ENCODE measurements at regions not wholly inside any gene's neighbourhood (a gene's known extent, or its start where the extent isn't known, plus 50 kb on each side); places are given as distances from the start of the nearest gene placed in this dataset.

DNA sequence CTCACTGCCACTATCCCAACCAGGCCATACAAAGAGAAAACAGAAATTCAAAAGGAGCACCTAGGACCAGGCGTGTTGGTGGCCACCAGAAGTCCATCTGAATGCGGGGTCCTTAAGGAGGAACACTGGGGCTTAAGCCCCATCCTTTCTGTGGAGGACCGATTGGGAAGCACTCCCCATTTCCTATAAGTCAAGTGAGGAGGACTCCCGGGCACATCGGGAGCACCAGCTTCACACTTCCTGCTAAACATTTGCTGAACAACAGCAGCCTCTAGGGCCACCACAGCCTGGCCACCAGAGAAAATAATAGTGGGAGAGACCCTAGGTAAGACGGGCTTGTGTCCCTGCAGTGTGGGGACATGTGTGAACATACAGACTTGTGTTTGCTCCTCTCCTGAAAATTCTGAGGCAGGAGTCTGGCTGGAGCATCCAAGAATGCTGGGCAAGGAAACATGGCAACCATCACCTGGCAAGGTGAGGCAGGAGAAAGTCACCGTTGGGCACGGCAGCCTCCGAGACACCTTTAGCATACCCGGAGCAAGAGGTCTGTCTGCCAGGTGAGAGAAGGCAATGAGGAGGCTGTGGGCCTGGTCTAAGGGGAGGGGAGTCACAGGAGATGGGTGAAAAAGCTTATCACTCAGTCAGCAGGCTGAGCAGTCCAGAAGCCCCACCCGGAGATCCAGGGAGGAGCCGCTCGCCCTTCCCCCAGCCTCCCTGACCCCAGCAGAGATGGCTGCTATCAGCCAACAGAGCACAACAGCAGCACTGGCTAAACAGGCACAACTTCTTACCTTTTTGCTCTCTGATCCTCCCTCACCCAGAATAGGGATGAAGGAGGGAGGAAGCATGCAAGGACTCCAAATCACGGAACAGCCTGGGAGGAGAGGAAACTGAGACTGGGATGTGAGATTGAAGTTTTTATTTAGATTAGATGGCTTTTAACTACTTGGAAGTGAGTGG is 282.3 kb downstream of the EIPR1 start:
- Histone ChIP-seq H3K36me3 (ENCODE audit: control insufficient read depth, low read length) (no peaks in the 10 kb centered on the region), H3K27me3 (ENCODE audit: control insufficient read depth, low read length) (no peaks in the 10 kb centered on the region), H3K4me1 (ENCODE audit: control insufficient read depth, low read length) (peaks cover 13% of the 10 kb centered on the region), H3F3A (ENCODE audit: control insufficient read depth, insufficient read depth) (no peaks in the 10 kb centered on the region), H3K27ac (ENCODE audit: low read depth, low read length) (no peak overlapping the region), H3K4me3 (ENCODE audit: low read length) (no peak overlapping the region), H4K20me1 (ENCODE audit: control insufficient read depth, insufficient read depth, low read depth, low read length) (no peaks in the 10 kb centered on the region), H3K9me3 (ENCODE audit: control insufficient read depth, insufficient read depth, low read length) (no peaks in the 10 kb centered on the region), H3K9me2 (replicated peaks; ENCODE audit: control insufficient read depth, low read length) (no peaks in the 10 kb centered on the region), H3K4me2 (ENCODE audit: low read length) (no peak overlapping the region), H3K79me2 (ENCODE audit: control insufficient read depth, low read length) (no peaks in the 10 kb centered on the region)
- TF ChIP-seq, protein P1, sequence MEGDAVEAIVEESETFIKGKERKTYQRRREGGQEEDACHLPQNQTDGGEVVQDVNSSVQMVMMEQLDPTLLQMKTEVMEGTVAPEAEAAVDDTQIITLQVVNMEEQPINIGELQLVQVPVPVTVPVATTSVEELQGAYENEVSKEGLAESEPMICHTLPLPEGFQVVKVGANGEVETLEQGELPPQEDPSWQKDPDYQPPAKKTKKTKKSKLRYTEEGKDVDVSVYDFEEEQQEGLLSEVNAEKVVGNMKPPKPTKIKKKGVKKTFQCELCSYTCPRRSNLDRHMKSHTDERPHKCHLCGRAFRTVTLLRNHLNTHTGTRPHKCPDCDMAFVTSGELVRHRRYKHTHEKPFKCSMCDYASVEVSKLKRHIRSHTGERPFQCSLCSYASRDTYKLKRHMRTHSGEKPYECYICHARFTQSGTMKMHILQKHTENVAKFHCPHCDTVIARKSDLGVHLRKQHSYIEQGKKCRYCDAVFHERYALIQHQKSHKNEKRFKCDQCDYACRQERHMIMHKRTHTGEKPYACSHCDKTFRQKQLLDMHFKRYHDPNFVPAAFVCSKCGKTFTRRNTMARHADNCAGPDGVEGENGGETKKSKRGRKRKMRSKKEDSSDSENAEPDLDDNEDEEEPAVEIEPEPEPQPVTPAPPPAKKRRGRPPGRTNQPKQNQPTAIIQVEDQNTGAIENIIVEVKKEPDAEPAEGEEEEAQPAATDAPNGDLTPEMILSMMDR (IDR thresholded peaks at IDR 0.05; ENCODE audit: low read depth, low read length, poor library complexity, severe bottlenecking), result no peak
- no peak for TF ChIP-seq EZH2phosphoT487 (IDR thresholded peaks at IDR 0.05; ENCODE audit: borderline replicate concordance, low read length)

DNA sequence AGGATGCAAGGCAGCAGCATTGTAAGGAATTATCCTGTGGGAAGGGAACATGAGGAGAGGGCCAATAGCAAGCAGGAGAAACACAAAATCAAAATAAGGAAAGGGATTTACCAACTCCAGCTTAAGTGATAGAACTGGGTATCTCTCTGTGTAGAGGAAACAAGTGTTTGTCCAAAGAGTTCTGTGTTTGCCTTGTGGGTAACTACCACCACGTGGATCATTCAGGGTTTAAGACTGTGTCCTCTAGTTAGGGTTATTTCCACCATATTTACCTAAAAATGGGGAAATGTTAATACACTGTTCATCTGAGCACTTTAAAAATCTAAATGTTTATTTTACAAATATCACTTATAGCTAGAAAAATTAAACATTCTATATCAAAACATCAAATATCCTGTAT is 283.3 kb downstream of the EIPR1 start:
- TF ChIP-seq EZH2phosphoT487 (IDR thresholded peaks at IDR 0.05; ENCODE audit: borderline replicate concordance, low read length), result no peak
- TF ChIP-seq, protein P1 (IDR thresholded peaks at IDR 0.05; ENCODE audit: low read depth, low read length, poor library complexity, severe bottlenecking), result no peak
- H3K79me2 ChIP-seq (ENCODE audit: control insufficient read depth, low read length), result no peaks in the 10 kb centered on the region
- no peak overlapping the region for H3K27ac ChIP-seq (ENCODE audit: low read depth, low read length)
- H3K4me2 ChIP-seq (ENCODE audit: low read length), result no peak overlapping the region
- no peaks in the 10 kb centered on the region for H3K36me3 ChIP-seq (ENCODE audit: control insufficient read depth, low read length)
- no peaks in the 10 kb centered on the region for H4K20me1 ChIP-seq (ENCODE audit: control insufficient read depth, insufficient read depth, low read depth, low read length)
- no peaks in the 10 kb centered on the region for H3K9me2 ChIP-seq (replicated peaks; ENCODE audit: control insufficient read depth, low read length)
- H3F3A ChIP-seq (ENCODE audit: control insufficient read depth, insufficient read depth), result no peaks in the 10 kb centered on the region
- H3K4me3 ChIP-seq (ENCODE audit: low read length), result no peak overlapping the region
- no peaks in the 10 kb centered on the region for H3K9me3 ChIP-seq (ENCODE audit: control insufficient read depth, insufficient read depth, low read length)
- H3K4me1 ChIP-seq (ENCODE audit: control insufficient read depth, low read length), result peaks cover 3% of the 10 kb centered on the region
- no peaks in the 10 kb centered on the region for H3K27me3 ChIP-seq (ENCODE audit: control insufficient read depth, low read length)

DNA sequence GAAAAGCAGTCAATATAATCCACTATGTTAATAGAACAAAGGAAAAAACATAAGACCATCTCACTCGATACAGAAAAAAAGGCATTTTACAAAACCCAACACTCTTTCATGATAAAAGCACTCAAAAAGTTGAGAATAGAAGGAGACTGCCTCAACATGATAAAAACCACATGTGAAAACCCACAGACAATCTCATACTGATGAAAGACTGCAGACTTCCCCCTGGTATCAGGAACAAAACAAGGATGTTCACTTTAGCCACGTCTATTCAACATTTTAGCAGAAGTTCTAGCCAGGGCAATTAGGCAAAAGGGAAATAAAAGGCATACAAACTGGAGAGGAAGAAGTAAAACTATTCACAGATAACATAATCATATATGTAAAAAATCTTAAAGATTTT is 285.9 kb downstream of the EIPR1 start:
- no peak overlapping the region for H3K4me3 ChIP-seq (ENCODE audit: low read length)
- H3K9me2 ChIP-seq (replicated peaks; ENCODE audit: control insufficient read depth, low read length), result no peaks in the 10 kb centered on the region
- H3K36me3 ChIP-seq (ENCODE audit: control insufficient read depth, low read length), result no peaks in the 10 kb centered on the region

More for the DNA sequence above, 285.9 kb downstream of the EIPR1 start:
- no peaks in the 10 kb centered on the region for H3F3A ChIP-seq (ENCODE audit: control insufficient read depth, insufficient read depth)
- H3K9me3 ChIP-seq (ENCODE audit: control insufficient read depth, insufficient read depth, low read length), result no peaks in the 10 kb centered on the region
- H3K79me2 ChIP-seq (ENCODE audit: control insufficient read depth, low read length), result no peaks in the 10 kb centered on the region
- no peaks in the 10 kb centered on the region for H4K20me1 ChIP-seq (ENCODE audit: control insufficient read depth, insufficient read depth, low read depth, low read length)
- H3K27ac ChIP-seq (ENCODE audit: low read depth, low read length), result no peak overlapping the region
- no peaks in the 10 kb centered on the region for H3K27me3 ChIP-seq (ENCODE audit: control insufficient read depth, low read length)
- no peak for TF ChIP-seq EZH2phosphoT487 (IDR thresholded peaks at IDR 0.05; ENCODE audit: borderline replicate concordance, low read length)
- TF ChIP-seq, protein P1 (IDR thresholded peaks at IDR 0.05; ENCODE audit: low read depth, low read length, poor library complexity, severe bottlenecking), result no peak
- H3K4me2 ChIP-seq (ENCODE audit: low read length), result no peak overlapping the region
- no peaks in the 10 kb centered on the region for H3K4me1 ChIP-seq (ENCODE audit: control insufficient read depth, low read length)

Data from DOHH2 (cell line).